ENCODE measurements at regions not wholly inside any gene's neighbourhood (a gene's known extent, or its start where the extent isn't known, plus 50 kb on each side); places are given as distances from the start of the nearest gene placed in this dataset.
A peak's percentile ranks its signal among the peaks of the same experiment; 100 is the strongest.
"Not testable (repeated sequence)": the region's sequence is repeated elsewhere in the genome, so short reads cannot be mapped to it uniquely, and the experiment has no call there.

- Mint-ChIP-seq H3K27ac (no peak overlapping the region), H3K36me3 (ENCODE audit: low read depth) (no peaks in the 10 kb centered on the region), H3K4me1 (peaks cover 2% of the 10 kb centered on the region), H3K4me3 (no peak overlapping the region), H3K27me3 (peaks cover 52% of the 10 kb centered on the region)
- DNase-seq (no peak), ATAC-seq (no peak)
- no peaks in the 10 kb centered on the region for H3K9me3 ChIP-seq (ENCODE audit: control insufficient read depth, low read length, poor library complexity, severe bottlenecking)
Observed at GRCh38 chr6:6825193-6825784, 236.8 kb downstream of the LY86 start.

- H3K9me3 ChIP-seq (ENCODE audit: control insufficient read depth, low read length, poor library complexity, severe bottlenecking), result no peaks in the 10 kb centered on the region
- DNase-seq (no peak), ATAC-seq (peak; percentile 39)
- Mint-ChIP-seq H3K4me1 (peaks cover 2% of the 10 kb centered on the region), H3K36me3 (ENCODE audit: low read depth) (no peaks in the 10 kb centered on the region), H3K27me3 (peaks cover 48% of the 10 kb centered on the region), H3K27ac (no peak overlapping the region), H3K4me3 (no peak overlapping the region)
Observed at GRCh38 chr6:6826095-6826901, 237.8 kb downstream of the LY86 start.

GRCh38 chr6:6826961-6827360 is 238.4 kb downstream of the LY86 start:
- peaks cover 55% of the 10 kb centered on the region for H3K27me3 Mint-ChIP-seq
- no peak overlapping the region for H3K4me3 Mint-ChIP-seq
- ATAC-seq, result no peak
- no peak overlapping the region for H3K27ac Mint-ChIP-seq
- no peaks in the 10 kb centered on the region for H3K9me3 ChIP-seq (ENCODE audit: control insufficient read depth, low read length, poor library complexity, severe bottlenecking)
- DNase-seq, result no peak
- peaks cover 2% of the 10 kb centered on the region for H3K4me1 Mint-ChIP-seq
- no peaks in the 10 kb centered on the region for H3K36me3 Mint-ChIP-seq (ENCODE audit: low read depth)

- H3K9me3 ChIP-seq (ENCODE audit: control insufficient read depth, low read length, poor library complexity, severe bottlenecking), result no peaks in the 10 kb centered on the region
- Mint-ChIP-seq H3K27ac (no peak overlapping the region), H3K4me3 (no peak overlapping the region), H3K36me3 (ENCODE audit: low read depth) (no peaks in the 10 kb centered on the region), H3K4me1 (no peaks in the 10 kb centered on the region), H3K27me3 (peaks cover 59% of the 10 kb centered on the region)
- DNase-seq, result no peak
- ATAC-seq, result no peak
Observed at GRCh38 chr6:6829872-6830685, 241.6 kb downstream of the LY86 start.

- peaks cover 54% of the 10 kb centered on the region for H3K27me3 Mint-ChIP-seq
- not testable (repeated sequence) for H3K27ac Mint-ChIP-seq; H3K4me1 Mint-ChIP-seq; H3K9me3 ChIP-seq (ENCODE audit: control insufficient read depth, low read length, poor library complexity, severe bottlenecking); ATAC-seq; DNase-seq; H3K4me3 Mint-ChIP-seq; H3K36me3 Mint-ChIP-seq (ENCODE audit: low read depth)
Observed at GRCh38 chr6:6830686-6831063, 242.2 kb downstream of the LY86 start.

- no peaks in the 10 kb centered on the region for H3K36me3 Mint-ChIP-seq (ENCODE audit: low read depth)
- no peaks in the 10 kb centered on the region for H3K4me1 Mint-ChIP-seq
- no peak overlapping the region for H3K27ac Mint-ChIP-seq
- no peaks in the 10 kb centered on the region for H3K9me3 ChIP-seq (ENCODE audit: control insufficient read depth, low read length, poor library complexity, severe bottlenecking)
- ATAC-seq (no peak), DNase-seq (no peak)
- H3K4me3 Mint-ChIP-seq, result no peak overlapping the region
- peaks cover 44% of the 10 kb centered on the region for H3K27me3 Mint-ChIP-seq
Observed at GRCh38 chr6:6832439-6832838, 243.9 kb downstream of the LY86 start.

- DNase-seq (no peak), ATAC-seq (no peak)
- H3K4me3 Mint-ChIP-seq, result no peak overlapping the region
- no peaks in the 10 kb centered on the region for H3K36me3 Mint-ChIP-seq (ENCODE audit: low read depth)
- peaks cover 42% of the 10 kb centered on the region for H3K27me3 Mint-ChIP-seq
- H3K27ac Mint-ChIP-seq, result no peak overlapping the region
- no peaks in the 10 kb centered on the region for H3K9me3 ChIP-seq (ENCODE audit: control insufficient read depth, low read length, poor library complexity, severe bottlenecking)
- H3K4me1 Mint-ChIP-seq, result no peaks in the 10 kb centered on the region
Observed at GRCh38 chr6:6834356-6835222, 246.1 kb downstream of the LY86 start.

- ATAC-seq, result no peak
- DNase-seq, result no peak
- H3K9me3 ChIP-seq (ENCODE audit: control insufficient read depth, low read length, poor library complexity, severe bottlenecking), result no peaks in the 10 kb centered on the region
- H3K36me3 Mint-ChIP-seq (ENCODE audit: low read depth), result no peaks in the 10 kb centered on the region
- no peak overlapping the region for H3K4me3 Mint-ChIP-seq
- peaks cover 2% of the 10 kb centered on the region for H3K4me1 Mint-ChIP-seq
- H3K27me3 Mint-ChIP-seq, result peaks cover 48% of the 10 kb centered on the region
- H3K27ac Mint-ChIP-seq, result no peak overlapping the region
Observed at GRCh38 chr6:6835223-6835503, 246.6 kb downstream of the LY86 start.

- no peak for ATAC-seq
- Mint-ChIP-seq H3K36me3 (ENCODE audit: low read depth) (peaks cover 2% of the 10 kb centered on the region), H3K4me3 (no peak overlapping the region), H3K27me3 (peaks cover 51% of the 10 kb centered on the region), H3K4me1 (peaks cover 5% of the 10 kb centered on the region), H3K27ac (no peak overlapping the region)
- no peak for DNase-seq
- H3K9me3 ChIP-seq (ENCODE audit: control insufficient read depth, low read length, poor library complexity, severe bottlenecking), result no peaks in the 10 kb centered on the region
Observed at GRCh38 chr6:6836609-6837406, 248.3 kb downstream of the LY86 start.

- H3K27me3 Mint-ChIP-seq, result peaks cover 43% of the 10 kb centered on the region
- H3K36me3 Mint-ChIP-seq (ENCODE audit: low read depth), result peaks cover 2% of the 10 kb centered on the region
- H3K4me3 Mint-ChIP-seq, result no peak overlapping the region
- H3K27ac Mint-ChIP-seq, result no peak overlapping the region
- ATAC-seq (no peak), DNase-seq (no peak)
- peaks cover 5% of the 10 kb centered on the region for H3K4me1 Mint-ChIP-seq
- no peaks in the 10 kb centered on the region for H3K9me3 ChIP-seq (ENCODE audit: control insufficient read depth, low read length, poor library complexity, severe bottlenecking)
Observed at GRCh38 chr6:6837541-6838080, 249.1 kb downstream of the LY86 start.

GRCh38 chr6:6840831-6841291 is 252.3 kb downstream of the LY86 start:
- Mint-ChIP-seq H3K4me1 (peaks cover 5% of the 10 kb centered on the region), H3K27me3 (peaks cover 37% of the 10 kb centered on the region), H3K36me3 (ENCODE audit: low read depth) (peaks cover 2% of the 10 kb centered on the region), H3K4me3 (no peak overlapping the region), H3K27ac (no peak overlapping the region)
- ATAC-seq (no peak), DNase-seq (no peak)
- no peaks in the 10 kb centered on the region for H3K9me3 ChIP-seq (ENCODE audit: control insufficient read depth, low read length, poor library complexity, severe bottlenecking)

- H3K4me3 Mint-ChIP-seq, result peak overlapping the region; percentile 72
- DNase-seq, result no peak
- H3K27me3 Mint-ChIP-seq, result peaks cover 35% of the 10 kb centered on the region
- H3K27ac Mint-ChIP-seq, result no peak overlapping the region
- peaks cover 2% of the 10 kb centered on the region for H3K36me3 Mint-ChIP-seq (ENCODE audit: low read depth)
- ATAC-seq, result no peak
- H3K4me1 Mint-ChIP-seq, result peaks cover 5% of the 10 kb centered on the region
- no peaks in the 10 kb centered on the region for H3K9me3 ChIP-seq (ENCODE audit: control insufficient read depth, low read length, poor library complexity, severe bottlenecking)
Observed at GRCh38 chr6:6841571-6841970, 253.1 kb downstream of the LY86 start.

All from T-helper 17 cell (primary cell).